ENCODE measurements at regions not wholly inside any gene's neighbourhood (a gene's known extent, or its start where the extent isn't known, plus 50 kb on each side); places are given as distances from the start of the nearest gene placed in this dataset.

DNA sequence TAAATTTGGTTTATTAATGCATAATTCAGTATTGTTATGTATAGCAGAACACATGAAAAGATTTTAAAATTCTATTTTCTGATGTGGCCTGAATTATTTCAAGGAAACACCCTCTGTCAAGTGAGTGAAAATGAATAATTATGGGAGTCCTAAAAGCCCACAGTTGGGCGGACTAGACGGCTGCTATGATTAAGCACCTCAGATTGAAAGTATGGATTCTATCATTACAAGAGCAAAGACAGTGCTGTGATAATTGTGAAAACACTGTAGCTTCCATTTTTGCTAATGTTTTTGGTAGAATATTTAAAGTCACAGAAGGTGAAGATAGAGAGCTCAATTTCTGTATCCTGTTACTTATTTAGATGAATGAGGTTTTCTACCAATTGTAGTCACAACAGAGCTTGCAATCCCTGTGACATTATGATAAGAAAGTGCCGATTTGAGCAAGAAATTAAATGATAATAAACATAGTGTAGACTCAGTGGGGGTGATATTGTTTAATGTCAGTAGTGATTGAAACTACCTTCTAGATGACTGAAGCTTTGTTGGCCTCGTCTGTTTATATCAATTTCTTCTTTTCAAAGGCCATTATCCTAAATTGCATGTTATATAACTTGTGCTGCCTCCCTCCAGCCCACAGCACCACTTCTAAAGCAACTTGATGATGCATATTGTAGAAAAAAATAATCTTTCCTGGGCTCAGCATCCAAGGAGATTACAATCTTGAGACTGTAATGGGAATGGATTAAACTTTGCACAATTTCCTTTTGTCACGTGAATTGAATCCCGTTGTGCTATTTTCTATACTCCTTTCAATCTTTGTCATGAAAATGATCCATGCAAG lies 359.8 kb downstream of the BTG1 start:
- H3K9me2 ChIP-seq (ENCODE audit: low read depth, low read length), result no peaks in the 10 kb centered on the region
- H3K36me3 ChIP-seq (ENCODE audit: insufficient read depth, low read length), result no peaks in the 10 kb centered on the region
- no peaks in the 10 kb centered on the region for H3K4me1 ChIP-seq (ENCODE audit: insufficient read depth, low read length, severe bottlenecking)
- no peaks in the 10 kb centered on the region for H3F3A ChIP-seq (ENCODE audit: insufficient read depth, low read length)
- TF ChIP-seq EZH2 (IDR thresholded peaks at IDR 0.05; ENCODE audit: borderline replicate concordance, low read length), result no peak
- TF ChIP-seq, protein P1, sequence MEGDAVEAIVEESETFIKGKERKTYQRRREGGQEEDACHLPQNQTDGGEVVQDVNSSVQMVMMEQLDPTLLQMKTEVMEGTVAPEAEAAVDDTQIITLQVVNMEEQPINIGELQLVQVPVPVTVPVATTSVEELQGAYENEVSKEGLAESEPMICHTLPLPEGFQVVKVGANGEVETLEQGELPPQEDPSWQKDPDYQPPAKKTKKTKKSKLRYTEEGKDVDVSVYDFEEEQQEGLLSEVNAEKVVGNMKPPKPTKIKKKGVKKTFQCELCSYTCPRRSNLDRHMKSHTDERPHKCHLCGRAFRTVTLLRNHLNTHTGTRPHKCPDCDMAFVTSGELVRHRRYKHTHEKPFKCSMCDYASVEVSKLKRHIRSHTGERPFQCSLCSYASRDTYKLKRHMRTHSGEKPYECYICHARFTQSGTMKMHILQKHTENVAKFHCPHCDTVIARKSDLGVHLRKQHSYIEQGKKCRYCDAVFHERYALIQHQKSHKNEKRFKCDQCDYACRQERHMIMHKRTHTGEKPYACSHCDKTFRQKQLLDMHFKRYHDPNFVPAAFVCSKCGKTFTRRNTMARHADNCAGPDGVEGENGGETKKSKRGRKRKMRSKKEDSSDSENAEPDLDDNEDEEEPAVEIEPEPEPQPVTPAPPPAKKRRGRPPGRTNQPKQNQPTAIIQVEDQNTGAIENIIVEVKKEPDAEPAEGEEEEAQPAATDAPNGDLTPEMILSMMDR (IDR thresholded peaks at IDR 0.05; ENCODE audit: low read length), result no peak
- no peaks in the 10 kb centered on the region for H3K27me3 ChIP-seq (ENCODE audit: insufficient read depth, low read length)
- no peak overlapping the region for H3K27ac ChIP-seq (ENCODE audit: low read depth, low read length, poor library complexity, severe bottlenecking)
- no peaks in the 10 kb centered on the region for H3K9me3 ChIP-seq (ENCODE audit: low read length)
- no peak overlapping the region for H3K4me2 ChIP-seq (ENCODE audit: low read length)
- no peak overlapping the region for H3K9ac ChIP-seq (ENCODE audit: low read length)
- H2AFZ ChIP-seq (ENCODE audit: low read length), result no peak overlapping the region
- no peak overlapping the region for H3K4me3 ChIP-seq (ENCODE audit: low read depth, low read length, poor library complexity, severe bottlenecking)
- H3K79me2 ChIP-seq (ENCODE audit: insufficient read depth, low read length), result no peaks in the 10 kb centered on the region
- H4K20me1 ChIP-seq (ENCODE audit: insufficient read depth, low read length), result no peaks in the 10 kb centered on the region

- Histone ChIP-seq H2AFZ (ENCODE audit: low read length) (no peak overlapping the region), H3K9me2 (ENCODE audit: low read depth, low read length) (no peaks in the 10 kb centered on the region), H3K36me3 (ENCODE audit: insufficient read depth, low read length) (no peaks in the 10 kb centered on the region), H3K27ac (ENCODE audit: low read depth, low read length, poor library complexity, severe bottlenecking) (no peak overlapping the region), H4K20me1 (ENCODE audit: insufficient read depth, low read length) (no peaks in the 10 kb centered on the region), H3K4me1 (ENCODE audit: insufficient read depth, low read length, severe bottlenecking) (no peaks in the 10 kb centered on the region), H3K27me3 (ENCODE audit: insufficient read depth, low read length) (no peaks in the 10 kb centered on the region), H3K9ac (ENCODE audit: low read length) (no peak overlapping the region), H3K4me3 (ENCODE audit: low read depth, low read length, poor library complexity, severe bottlenecking) (no peak overlapping the region), H3F3A (ENCODE audit: insufficient read depth, low read length) (no peaks in the 10 kb centered on the region), H3K79me2 (ENCODE audit: insufficient read depth, low read length) (no peaks in the 10 kb centered on the region), H3K9me3 (ENCODE audit: low read length) (no peaks in the 10 kb centered on the region), H3K4me2 (ENCODE audit: low read length) (no peak overlapping the region)
- TF ChIP-seq EZH2 (IDR thresholded peaks at IDR 0.05; ENCODE audit: borderline replicate concordance, low read length), result no peak
- TF ChIP-seq, protein P1 (IDR thresholded peaks at IDR 0.05; ENCODE audit: low read length), result no peak
Measured at GRCh38 chr12:91781114-91781513, 364.5 kb downstream of the BTG1 start.

DNA sequence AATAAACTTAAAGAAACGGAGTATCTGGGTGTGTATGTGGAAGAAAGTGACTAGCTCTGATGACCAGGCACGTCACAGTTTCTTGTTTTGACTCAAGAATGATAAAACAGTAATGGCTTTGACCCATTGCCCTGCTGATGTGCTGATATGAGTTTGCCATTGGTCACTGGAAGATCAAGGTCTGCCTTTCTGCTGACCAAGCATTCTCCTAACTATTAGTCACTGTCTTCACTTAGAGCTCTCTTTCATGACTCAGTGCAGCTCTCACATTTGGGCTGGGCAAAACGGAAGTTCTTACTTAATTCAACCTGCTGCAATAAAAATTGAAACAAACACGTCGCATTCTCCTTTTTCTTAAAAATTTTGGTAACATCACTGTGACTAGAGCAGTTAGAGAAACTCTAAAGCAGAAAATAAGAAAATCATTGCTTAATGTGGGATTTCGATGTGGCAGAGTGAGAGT lies 366.7 kb downstream of the BTG1 start:
- no peaks in the 10 kb centered on the region for H3K79me2 ChIP-seq (ENCODE audit: insufficient read depth, low read length)
- H2AFZ ChIP-seq (ENCODE audit: low read length), result no peak overlapping the region
- no peak overlapping the region for H3K9ac ChIP-seq (ENCODE audit: low read length)
- no peaks in the 10 kb centered on the region for H3K27me3 ChIP-seq (ENCODE audit: insufficient read depth, low read length)
- H3F3A ChIP-seq (ENCODE audit: insufficient read depth, low read length), result no peaks in the 10 kb centered on the region
- no peaks in the 10 kb centered on the region for H3K9me2 ChIP-seq (ENCODE audit: low read depth, low read length)
- H3K27ac ChIP-seq (ENCODE audit: low read depth, low read length, poor library complexity, severe bottlenecking), result no peak overlapping the region
- TF ChIP-seq EZH2 (IDR thresholded peaks at IDR 0.05; ENCODE audit: borderline replicate concordance, low read length), result no peak
- TF ChIP-seq, protein P1 (IDR thresholded peaks at IDR 0.05; ENCODE audit: low read length), result no peak
- no peaks in the 10 kb centered on the region for H3K4me1 ChIP-seq (ENCODE audit: insufficient read depth, low read length, severe bottlenecking)
- H3K4me3 ChIP-seq (ENCODE audit: low read depth, low read length, poor library complexity, severe bottlenecking), result no peak overlapping the region
- H3K9me3 ChIP-seq (ENCODE audit: low read length), result no peaks in the 10 kb centered on the region
- H3K36me3 ChIP-seq (ENCODE audit: insufficient read depth, low read length), result no peaks in the 10 kb centered on the region
- H3K4me2 ChIP-seq (ENCODE audit: low read length), result no peak overlapping the region
- no peaks in the 10 kb centered on the region for H4K20me1 ChIP-seq (ENCODE audit: insufficient read depth, low read length)
